ENCODE measurements at regions not wholly inside any gene's neighbourhood (a gene's known extent, or its start where the extent isn't known, plus 50 kb on each side); places are given as distances from the start of the nearest gene placed in this dataset.
"Not testable (repeated sequence)": the region's sequence is repeated elsewhere in the genome, so short reads cannot be mapped to it uniquely, and the experiment has no call there.

- TF ChIP-seq CTCF, POLR2A (IDR thresholded peaks at IDR 0.05): not testable (repeated sequence)
These were observed 723.6 kb downstream of the RFPL4B start for GRCh38 chr6:113070681-113071080.

All from esophagus squamous epithelium (tissue), 4 donors.